Keratinocyte (primary cell): ENCODE measurements at regions not wholly inside any gene's neighbourhood (a gene's known extent, or its start where the extent isn't known, plus 50 kb on each side); places are given as distances from the start of the nearest gene placed in this dataset.
"Not testable (repeated sequence)": the region's sequence is repeated elsewhere in the genome, so short reads cannot be mapped to it uniquely, and the experiment has no call there.

Experiments used
- DNase-seq: peaks from one replicate; pipeline ENCODE4 v3.0.0-alpha.2; 2011; ENCODE audit warnings: low read depth, missing footprints, low spot score
- FAIRE-seq: peaks from 2 replicates; lab custom pipeline; 2011; peaks lifted over from hg19 to GRCh38; lab: Jason Lieb, UNC
- H2AFZ ChIP-seq: 2 replicates; pipeline ENCODE4 v1.6.0; 2012; ENCODE audit warnings: low read length, control low read depth, inconsistent platforms; ENCODE audit not compliant: control insufficient read depth
- H3K27ac ChIP-seq: 2 replicates; pipeline ENCODE4 v1.5.1; 2011; ENCODE audit warnings: low read length; ENCODE audit not compliant: control insufficient read depth, insufficient read depth
- H3K27me3 ChIP-seq: 3 replicates; pipeline ENCODE4 v1.6.0; 2011; ENCODE audit warnings: low read length; ENCODE audit not compliant: control insufficient read depth, insufficient read depth; ENCODE audit errors: extremely low read depth
- H3K36me3 ChIP-seq, 2 experiments: 2 replicates in 1 of 2; 3 replicates in 1 of 2; pipeline ENCODE4 v1.5.1; 2011; ENCODE audit warnings: low read length in 2 of 2, mild to moderate bottlenecking in 1 of 2; ENCODE audit not compliant: control insufficient read depth in 2 of 2, insufficient read depth in 2 of 2; ENCODE audit errors: extremely low read depth in 1 of 2
- H3K4me1 ChIP-seq: 3 replicates; pipeline ENCODE4 v1.5.1; 2011; ENCODE audit warnings: low read length; ENCODE audit not compliant: control insufficient read depth, insufficient read depth; ENCODE audit errors: extremely low read depth
- H3K4me2 ChIP-seq: 3 replicates; pipeline ENCODE4 v1.6.0; 2011; ENCODE audit warnings: low read depth, low read length; ENCODE audit not compliant: control insufficient read depth, insufficient read depth; ENCODE audit errors: extremely low read depth
- H3K4me3 ChIP-seq, 3 experiments: fragments of 200-600 bp in 1 of 3; sonication (generic) in 1 of 3; 2 replicates in 2 of 3; 3 replicates in 1 of 3; pipeline ENCODE4 v1.5.1; 2011 to 2016; ENCODE audit warnings: low read length in 3 of 3, mild to moderate bottlenecking in 3 of 3, control low read depth in 2 of 3, inconsistent platforms in 1 of 3, low read depth in 1 of 3, mixed read lengths in 1 of 3, mixed run types in 1 of 3, moderate library complexity in 1 of 3; ENCODE audit not compliant: control insufficient read depth in 2 of 3, insufficient read depth in 2 of 3; ENCODE audit errors: extremely low read depth in 1 of 3
- H3K79me2 ChIP-seq: 2 replicates; pipeline ENCODE4 v1.6.0; 2012; ENCODE audit warnings: low read length; ENCODE audit not compliant: control insufficient read depth, insufficient read depth
- H3K9ac ChIP-seq: 3 replicates; pipeline ENCODE4 v1.6.0; 2011; ENCODE audit warnings: low read length; ENCODE audit not compliant: control insufficient read depth, insufficient read depth; ENCODE audit errors: extremely low read depth
- H3K9me1 ChIP-seq: 3 replicates; pipeline ENCODE4 v1.6.0; 2011; ENCODE audit warnings: low read length; ENCODE audit not compliant: control insufficient read depth, insufficient read depth; ENCODE audit errors: extremely low read depth
- H3K9me3 ChIP-seq: 2 replicates; pipeline ENCODE4 v1.5.1; 2012; ENCODE audit warnings: low read depth, low read length; ENCODE audit not compliant: control insufficient read depth
- H4K20me1 ChIP-seq: 3 replicates; pipeline ENCODE4 v1.6.0; 2011; ENCODE audit warnings: low read length; ENCODE audit not compliant: control insufficient read depth, insufficient read depth; ENCODE audit errors: extremely low read depth
- EZH2 ChIP-seq: IDR thresholded peaks from one replicate; pipeline ENCODE4 v1.6.1; 2012; ENCODE audit warnings: inconsistent platforms, mild to moderate bottlenecking, low read length, moderate library complexity
- dilution Hi-C: fragments of 300-500 bp; cut with MboI; formaldehyde crosslinking; loops from one replicate; pipeline ENCODE4 v1.7.0; 2020; ENCODE audit warnings: low sequenced_read_pairs; ENCODE audit not compliant: extremely low pct_ligation_motif_present
- TF ChIP-seq, protein P1 (sequence below), 3 experiments: IDR thresholded peaks in 1 of 3; conservative IDR thresholded peaks in 1 of 3; optimal IDR thresholded peaks in 1 of 3; 2 replicates in 2 of 3; 3 replicates in 1 of 3; pipeline versions ENCODE3 to v1.5.1; 2011; ENCODE audit warnings: low read length in 3 of 3, mild to moderate bottlenecking in 3 of 3, moderate library complexity in 2 of 3, control low read depth in 1 of 3, inconsistent platforms in 1 of 3; ENCODE audit not compliant: insufficient read depth in 2 of 3; ENCODE audit errors: extremely low read depth in 1 of 3

- H3K4me1 ChIP-seq, result no peaks in the 10 kb centered on the region
- no peak for FAIRE-seq
Observed at GRCh38 chr6:125380474-125380873, 78.7 kb upstream of the HDDC2 start.

GRCh38 chr6:125386337-125386736, 84.6 kb upstream of the HDDC2 start:
- H3K4me2 ChIP-seq, H3K27ac ChIP-seq, H3K4me3 ChIP-seq, H2AFZ ChIP-seq, dilution Hi-C loops, H4K20me1 ChIP-seq, H3K9me1 ChIP-seq, FAIRE-seq, H3K9me3 ChIP-seq, H3K9ac ChIP-seq, H3K36me3 ChIP-seq, DNase-seq, H3K79me2 ChIP-seq, H3K27me3 ChIP-seq, H3K4me1 ChIP-seq: not testable (repeated sequence)

More at GRCh38 chr6:125380474-125380873, 78.7 kb upstream of the HDDC2 start:
- H3K4me3 ChIP-seq, result no peak overlapping the region
- H3K4me2 ChIP-seq, result no peak overlapping the region
- no peaks in the 10 kb centered on the region for H3K27me3 ChIP-seq
- H4K20me1 ChIP-seq, result no peaks in the 10 kb centered on the region
- H3K36me3 ChIP-seq, result no peaks in the 10 kb centered on the region
- no peak overlapping the region for H2AFZ ChIP-seq
- H3K9me3 ChIP-seq, result no peaks in the 10 kb centered on the region
- DNase-seq, result no peak
- H3K27ac ChIP-seq, result no peak overlapping the region
- no peak overlapping the region for H3K9ac ChIP-seq
- no peaks in the 10 kb centered on the region for H3K79me2 ChIP-seq
- H3K9me1 ChIP-seq, result no peaks in the 10 kb centered on the region
- TF ChIP-seq EZH2, result no peak
- TF ChIP-seq, protein P1, sequence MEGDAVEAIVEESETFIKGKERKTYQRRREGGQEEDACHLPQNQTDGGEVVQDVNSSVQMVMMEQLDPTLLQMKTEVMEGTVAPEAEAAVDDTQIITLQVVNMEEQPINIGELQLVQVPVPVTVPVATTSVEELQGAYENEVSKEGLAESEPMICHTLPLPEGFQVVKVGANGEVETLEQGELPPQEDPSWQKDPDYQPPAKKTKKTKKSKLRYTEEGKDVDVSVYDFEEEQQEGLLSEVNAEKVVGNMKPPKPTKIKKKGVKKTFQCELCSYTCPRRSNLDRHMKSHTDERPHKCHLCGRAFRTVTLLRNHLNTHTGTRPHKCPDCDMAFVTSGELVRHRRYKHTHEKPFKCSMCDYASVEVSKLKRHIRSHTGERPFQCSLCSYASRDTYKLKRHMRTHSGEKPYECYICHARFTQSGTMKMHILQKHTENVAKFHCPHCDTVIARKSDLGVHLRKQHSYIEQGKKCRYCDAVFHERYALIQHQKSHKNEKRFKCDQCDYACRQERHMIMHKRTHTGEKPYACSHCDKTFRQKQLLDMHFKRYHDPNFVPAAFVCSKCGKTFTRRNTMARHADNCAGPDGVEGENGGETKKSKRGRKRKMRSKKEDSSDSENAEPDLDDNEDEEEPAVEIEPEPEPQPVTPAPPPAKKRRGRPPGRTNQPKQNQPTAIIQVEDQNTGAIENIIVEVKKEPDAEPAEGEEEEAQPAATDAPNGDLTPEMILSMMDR (optimal IDR thresholded peaks at IDR 0.05 in 1 of 3, IDR thresholded peaks at IDR 0.05 in 1 of 3, conservative IDR thresholded peaks at IDR 0.05 in 1 of 3; ENCODE audit: extremely low read depth in 1 of 3, insufficient read depth in 2 of 3, low read length in 3 of 3), result no peak
- dilution Hi-C loops, result no loop called here

- no peak overlapping the region for H3K27ac ChIP-seq
- H3K9me1 ChIP-seq, result no peaks in the 10 kb centered on the region
- DNase-seq (no peak), FAIRE-seq (no peak)
- no peak overlapping the region for H3K9ac ChIP-seq
- H3K27me3 ChIP-seq, result no peaks in the 10 kb centered on the region
- H3K9me3 ChIP-seq, result no peaks in the 10 kb centered on the region
- H4K20me1 ChIP-seq, result no peaks in the 10 kb centered on the region
- dilution Hi-C loops, result no loop called here
- H2AFZ ChIP-seq, result no peak overlapping the region
- H3K4me1 ChIP-seq, result no peaks in the 10 kb centered on the region
- no peaks in the 10 kb centered on the region for H3K79me2 ChIP-seq
- no peak overlapping the region for H3K4me2 ChIP-seq
- TF ChIP-seq, protein P1 (optimal IDR thresholded peaks at IDR 0.05 in 1 of 3, IDR thresholded peaks at IDR 0.05 in 1 of 3, conservative IDR thresholded peaks at IDR 0.05 in 1 of 3; ENCODE audit: extremely low read depth in 1 of 3, insufficient read depth in 2 of 3, low read length in 3 of 3), result no peak
- TF ChIP-seq EZH2, result no peak
- H3K4me3 ChIP-seq, result no peak overlapping the region
- H3K36me3 ChIP-seq, result no peaks in the 10 kb centered on the region
Observed at GRCh38 chr6:125392682-125393081, 90.9 kb upstream of the HDDC2 start.
